GM11168 (cell line): ENCODE measurements at regions not wholly inside any gene's neighbourhood (a gene's known extent, or its start where the extent isn't known, plus 50 kb on each side); places are given as distances from the start of the nearest gene placed in this dataset.

ENCODE experiments used
- in situ Hi-C: fragments of 300-500 bp; cut with MboI; formaldehyde crosslinking; loops from one replicate; pipeline ENCODE4 v1.12.0; 2022; ENCODE audit warnings: low sequenced_read_pairs; ENCODE audit not compliant: unreplicated experiment

- in situ Hi-C loops = no loop called here
These were observed 102.8 kb upstream of the MAP2 start for GRCh38 chr2:209321076-209321475.

- in situ Hi-C loops = no loop called here
These were observed 102.3 kb upstream of the MAP2 start for GRCh38 chr2:209321581-209321980.

DNA sequence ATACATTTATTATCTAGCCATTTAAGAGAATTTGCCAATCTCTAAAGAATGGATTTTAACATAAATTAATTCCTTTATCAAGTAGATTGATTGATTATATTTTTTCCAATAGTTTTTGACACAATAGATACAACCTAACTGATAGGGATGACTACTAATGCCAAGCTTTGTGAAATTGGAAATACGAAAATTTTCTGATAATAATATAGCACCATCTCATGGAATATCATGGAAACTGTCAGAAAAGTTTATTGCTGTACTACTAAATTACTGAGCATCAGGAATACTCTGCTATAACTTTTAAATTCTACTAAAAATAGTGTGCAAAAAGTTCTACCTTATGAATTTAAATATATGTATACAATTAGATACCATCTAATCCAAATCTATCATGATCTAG is 101.8 kb upstream of the MAP2 start:
- in situ Hi-C loops = no loop called here

DNA sequence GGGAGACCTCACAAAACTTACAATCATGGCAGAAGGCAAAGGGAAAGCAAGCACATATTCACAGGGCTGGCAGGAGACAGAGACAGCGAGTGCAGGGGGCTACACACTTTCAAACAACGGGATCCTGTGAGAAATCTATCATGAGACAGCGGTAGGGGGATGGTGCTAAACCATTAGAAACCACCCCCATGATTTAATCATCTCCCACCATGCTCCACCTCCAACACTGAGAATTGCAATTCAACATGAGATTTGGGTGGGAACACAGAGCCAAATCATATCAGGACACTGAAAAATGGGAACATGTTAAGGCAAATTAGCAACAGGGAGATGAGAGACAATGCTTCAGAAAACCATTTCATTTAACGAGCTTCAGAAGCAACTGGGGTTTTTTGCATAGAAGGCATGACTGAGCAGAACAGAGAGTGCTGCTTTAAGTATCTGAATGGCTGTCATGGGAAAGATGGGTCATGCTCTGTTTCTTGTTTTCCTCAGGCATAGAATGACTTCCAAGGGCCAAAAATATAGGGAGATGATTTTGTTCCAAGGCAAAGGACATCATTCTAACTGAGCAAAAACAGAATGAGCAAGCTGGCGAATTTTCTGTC is 100.8 kb upstream of the MAP2 start:
- in situ Hi-C loops = no loop called here

DNA sequence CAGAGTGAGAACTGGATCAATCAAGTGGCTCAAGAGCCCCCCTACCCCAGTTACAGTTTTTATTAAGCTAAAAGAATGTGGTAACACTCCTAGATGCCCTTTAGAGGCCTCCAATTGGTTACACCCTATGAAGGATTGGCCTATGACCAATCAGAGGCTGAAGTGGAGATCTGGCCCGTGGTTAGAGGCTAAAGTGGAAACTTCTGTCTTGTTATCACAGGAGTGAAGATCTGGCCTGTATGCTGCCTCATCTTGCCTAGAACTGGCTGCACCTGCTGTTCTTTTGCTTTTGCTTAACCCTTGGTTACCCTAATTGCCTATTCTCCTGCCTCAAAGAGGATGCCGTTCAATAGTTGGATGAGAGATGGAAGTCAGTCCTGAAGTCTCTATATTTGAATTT is 100.1 kb upstream of the MAP2 start:
- in situ Hi-C loops = no loop called here

DNA sequence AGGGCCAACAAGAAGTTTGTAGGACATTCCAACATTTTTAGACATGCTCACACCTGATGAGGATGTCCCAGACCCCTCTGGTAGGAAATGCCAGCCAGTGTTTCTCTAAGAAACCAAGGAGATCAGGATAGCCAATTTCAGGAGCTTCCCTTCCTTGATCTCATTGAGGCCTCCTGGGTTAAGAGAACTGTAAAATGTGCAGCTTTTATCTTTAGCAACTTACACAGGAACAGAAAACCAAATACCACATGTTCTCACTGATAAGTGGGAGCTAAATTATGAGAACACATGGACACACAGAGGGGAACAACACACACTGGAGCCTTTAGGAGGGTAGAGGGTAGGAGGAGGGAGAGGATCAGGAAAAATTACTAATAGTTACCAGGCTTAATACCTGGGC is 99.6 kb upstream of the MAP2 start:
- in situ Hi-C loops = no loop called here

- in situ Hi-C loops = loop anchor here (25.0 kb wide), 1 partner anchor 231 kb away; no protein-coding TSS in a partner anchor
These were observed 92.5 kb upstream of the MAP2 start for GRCh38 chr2:209331291-209331844.

DNA sequence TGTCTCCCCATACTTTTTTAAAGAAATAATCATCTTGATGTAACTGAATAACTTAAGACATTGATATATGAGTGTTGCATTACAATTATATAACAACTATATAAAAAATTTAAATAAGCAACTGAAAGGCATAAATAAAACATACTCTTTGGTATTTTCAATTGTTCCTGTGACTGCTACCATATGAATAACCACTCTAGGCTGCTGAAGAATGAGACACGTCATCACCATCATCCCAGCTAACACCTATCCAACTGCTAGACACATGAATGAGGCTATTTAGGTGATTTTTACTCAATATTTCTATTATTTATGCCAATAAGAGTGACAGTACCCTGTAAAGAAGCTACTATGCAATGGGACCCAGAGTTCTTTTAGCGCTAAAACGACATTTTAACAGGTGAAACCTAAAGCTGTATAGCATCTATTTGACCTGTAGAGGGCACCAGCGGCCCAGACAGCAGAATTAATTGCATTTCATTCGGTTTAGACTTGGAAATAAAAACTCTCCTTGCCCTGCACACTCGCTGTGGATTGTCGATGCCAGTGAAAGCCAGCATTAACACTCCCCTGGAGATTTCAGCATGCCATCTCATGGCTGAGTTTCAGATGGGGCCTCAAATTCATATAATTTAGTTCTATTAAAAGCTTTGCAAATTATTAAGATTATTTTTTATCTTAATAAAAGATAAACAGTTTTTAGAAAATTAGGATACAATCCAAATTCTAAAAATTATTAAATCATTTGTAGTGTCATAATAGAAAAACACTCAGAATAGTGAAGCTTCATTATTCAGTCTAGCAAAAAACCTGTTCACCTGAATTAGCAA is 89.4 kb upstream of the MAP2 start:
- in situ Hi-C loops = loop anchor here (25.0 kb wide), 1 partner anchor 228 kb away; no protein-coding TSS in a partner anchor

DNA sequence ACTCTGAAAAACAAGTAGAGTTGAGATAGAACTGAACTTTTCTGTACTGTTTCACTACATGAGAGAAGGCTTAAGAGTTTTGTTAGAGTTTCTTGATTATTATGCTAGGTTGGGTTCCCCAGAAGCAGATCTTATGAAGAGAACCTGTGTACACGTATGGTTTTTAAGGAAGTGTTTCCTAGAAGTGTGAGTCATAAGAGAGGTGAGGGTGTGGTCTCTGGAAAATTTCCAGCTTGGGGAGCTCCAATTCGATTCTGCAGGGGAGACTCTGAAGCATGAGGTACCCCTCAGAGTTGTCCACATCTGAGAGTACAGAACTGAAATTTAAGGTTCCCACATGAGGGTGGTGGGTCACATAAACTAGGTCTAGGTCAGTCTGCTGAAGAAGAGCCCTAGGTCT is 83.3 kb upstream of the MAP2 start:
- in situ Hi-C loops = loop anchor here (25.0 kb wide), 1 partner anchor 222 kb away; no protein-coding TSS in a partner anchor

GRCh38 chr2:209344349-209344748 is 79.5 kb upstream of the MAP2 start:
- in situ Hi-C loops = loop anchor here (25.0 kb wide), 1 partner anchor 218 kb away; no protein-coding TSS in a partner anchor

DNA sequence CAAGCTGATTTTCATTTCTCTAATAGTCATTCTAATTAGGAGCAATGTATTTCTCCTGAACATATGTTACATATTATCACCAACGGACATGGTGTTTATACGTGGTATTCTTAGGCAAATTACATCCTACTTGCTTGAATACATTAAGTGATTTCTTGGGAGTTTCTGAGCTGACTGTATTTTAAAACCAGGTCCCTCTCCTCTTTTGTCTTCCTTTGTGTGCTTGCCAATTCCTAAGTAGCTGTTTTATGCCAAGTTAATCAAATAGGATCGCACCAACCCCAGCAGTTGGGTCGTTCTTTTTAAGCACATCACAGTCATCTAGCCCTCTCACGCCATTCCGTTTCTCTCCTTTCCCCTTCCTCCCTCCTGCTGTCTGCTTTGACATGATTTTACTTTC is 75.4 kb upstream of the MAP2 start:
- in situ Hi-C loops = loop anchor here (25.0 kb wide), 1 partner anchor 214 kb away; no protein-coding TSS in a partner anchor

GRCh38 chr2:209351636-209352035 is 72.2 kb upstream of the MAP2 start:
- in situ Hi-C loops = no loop called here

DNA sequence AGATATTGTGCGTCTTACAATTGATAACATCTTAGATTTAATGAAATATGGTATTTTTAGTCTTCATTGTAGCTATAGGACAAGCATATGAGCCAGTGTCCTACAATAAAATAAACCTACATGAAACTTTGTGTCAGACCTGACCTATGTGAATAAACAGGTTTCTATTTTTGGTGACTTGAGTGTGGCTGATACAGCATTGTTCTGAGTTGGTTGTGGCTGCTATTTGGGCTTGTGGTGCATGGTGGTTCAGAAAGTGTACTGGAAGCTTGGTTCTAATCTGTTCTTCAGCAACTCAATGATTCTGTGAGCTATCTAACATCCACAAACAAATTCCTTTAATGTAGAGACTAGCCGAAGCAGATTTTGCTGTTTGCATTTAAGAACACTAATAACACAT is 64.9 kb upstream of the MAP2 start:
- in situ Hi-C loops = no loop called here

- in situ Hi-C loops = no loop called here
These were observed 56.6 kb upstream of the MAP2 start for GRCh38 chr2:209367075-209367747.

DNA sequence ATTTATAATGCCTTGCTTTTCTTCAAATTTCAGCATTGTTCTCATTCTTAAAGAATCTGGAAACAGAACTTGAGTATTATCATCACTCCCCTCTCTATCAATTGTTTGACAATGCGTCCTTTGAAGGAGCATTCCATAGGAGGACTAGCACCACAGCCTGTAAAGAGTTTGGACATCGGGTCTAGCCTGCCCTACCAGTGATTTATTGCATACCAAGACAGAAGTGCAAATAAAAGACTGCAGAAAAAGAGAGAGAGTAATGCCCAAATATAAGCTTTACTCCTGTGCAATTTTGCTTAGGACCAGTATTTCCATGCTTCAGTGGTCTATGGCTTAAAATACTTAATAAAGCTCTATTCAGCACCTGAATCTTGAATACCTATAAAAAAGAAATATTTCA is 55.4 kb upstream of the MAP2 start:
- in situ Hi-C loops = no loop called here

GRCh38 chr2:209368914-209369313 is 54.9 kb upstream of the MAP2 start:
- in situ Hi-C loops = no loop called here

DNA sequence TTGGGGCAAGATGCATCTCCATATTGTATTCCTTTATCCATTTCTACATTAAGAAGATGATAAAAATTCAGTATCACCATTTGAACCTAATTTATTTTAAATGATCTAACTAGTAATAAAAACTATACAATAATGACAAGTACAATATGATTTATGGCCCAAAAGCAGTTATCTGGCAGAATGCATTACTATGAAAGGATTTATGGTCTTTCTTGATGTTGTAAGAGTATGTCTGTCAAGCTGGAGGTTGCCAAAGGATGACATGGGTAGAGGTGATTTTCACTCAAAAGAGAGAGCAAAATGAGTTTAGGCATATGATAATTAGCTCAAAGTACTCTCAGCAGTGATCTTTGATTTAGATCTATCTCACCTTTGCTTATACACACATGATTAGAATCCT is 54.2 kb upstream of the MAP2 start:
- in situ Hi-C loops = no loop called here

DNA sequence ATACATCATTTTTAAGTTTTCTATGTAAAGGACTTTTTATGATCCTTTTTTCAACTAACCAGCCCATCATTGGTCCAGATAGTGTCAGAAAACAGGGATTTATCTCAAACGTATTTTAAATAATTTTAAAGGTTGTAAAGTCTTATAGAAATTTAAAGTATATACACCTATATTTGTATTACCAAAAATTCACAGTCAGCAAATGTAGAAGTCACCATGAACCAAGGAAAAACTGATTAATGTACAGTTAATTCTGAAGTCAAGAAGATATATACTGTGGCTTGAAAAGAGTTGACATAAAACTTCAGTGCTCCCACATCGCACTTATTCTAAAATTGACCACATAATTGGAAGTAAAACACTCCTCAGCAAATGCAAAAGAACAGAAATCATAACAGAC is 52.4 kb upstream of the MAP2 start:
- in situ Hi-C loops = no loop called here
